ENCODE measurements at regions not wholly inside any gene's neighbourhood (a gene's known extent, or its start where the extent isn't known, plus 50 kb on each side); places are given as distances from the start of the nearest gene placed in this dataset.
A peak's percentile ranks its signal among the peaks of the same experiment; 100 is the strongest.
"Not testable (repeated sequence)": the region's sequence is repeated elsewhere in the genome, so short reads cannot be mapped to it uniquely, and the experiment has no call there.

- Histone ChIP-seq H3K27me3 (ENCODE audit: control insufficient read depth in 3 of 3, insufficient read depth in 3 of 3, low read length in 2 of 3) (no peaks in the 10 kb centered on the region), H3K36me3 (ENCODE audit: control insufficient read depth in 4 of 4, insufficient read depth in 4 of 4, low read length in 4 of 4) (no peaks in the 10 kb centered on the region), H3K27ac (ENCODE audit: low read depth in 1 of 2, low read length in 1 of 2) (peak overlapping the region in 1 of 2 donors; percentile 5), H3K4me3 (no peak overlapping the region), H3K4me1 (ENCODE audit: control insufficient read depth in 5 of 5, insufficient read depth in 5 of 5, low read length in 5 of 5) (peaks cover 0 to 26% (median 0%) of the 10 kb centered on the region in 5 donors), H3K9me3 (ENCODE audit: control insufficient read depth in 4 of 4, insufficient read depth in 3 of 4, low read length in 3 of 4) (no peaks in the 10 kb centered on the region), H3K9ac (ENCODE audit: insufficient read depth in 1 of 2, low read length in 2 of 2) (no peak overlapping the region)
- no peak for TF ChIP-seq CTCF (IDR thresholded peaks at IDR 0.05; ENCODE audit: control extremely low read depth, extremely low read depth)
- DNase-seq (no peak), ATAC-seq (ENCODE audit: insufficient read depth, low FRiP score) (no peak)
- 86 to 95% methylated on average over 3 of the region's 3 CpGs for WGBS, 2 donors
Observed at GRCh38 chr6:56832225-56832624, 122.7 kb upstream of the BEND6 start.

DNA sequence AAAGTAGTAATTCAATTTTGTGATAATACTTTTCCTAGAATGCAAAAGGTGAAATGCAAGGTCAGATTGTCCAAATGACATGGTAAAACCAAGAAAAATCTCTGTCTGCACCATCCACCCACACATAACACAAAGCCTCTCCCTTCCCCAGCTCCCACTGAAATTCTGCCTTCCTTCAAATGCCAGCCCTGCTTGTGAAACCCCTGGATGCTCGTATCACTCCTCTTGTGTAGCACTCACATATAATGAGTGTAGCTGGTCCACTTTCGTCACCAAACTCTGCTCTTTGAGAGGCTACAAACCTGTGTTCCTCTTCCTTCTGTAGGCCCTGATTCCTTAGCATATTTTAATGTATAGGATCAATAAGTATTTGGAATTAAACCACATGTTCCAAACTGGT lies 123.6 kb upstream of the BEND6 start:
- no peaks in the 10 kb centered on the region for H3K36me3 ChIP-seq (ENCODE audit: control insufficient read depth in 4 of 4, insufficient read depth in 4 of 4, low read length in 4 of 4)
- no peaks in the 10 kb centered on the region for H3K9me3 ChIP-seq (ENCODE audit: control insufficient read depth in 4 of 4, insufficient read depth in 3 of 4, low read length in 3 of 4)
- H3K27ac ChIP-seq (ENCODE audit: low read depth in 1 of 2, low read length in 1 of 2), result no peak overlapping the region
- no peak overlapping the region for H3K9ac ChIP-seq (ENCODE audit: insufficient read depth in 1 of 2, low read length in 2 of 2)
- no peak for DNase-seq
- TF ChIP-seq CTCF (IDR thresholded peaks at IDR 0.05; ENCODE audit: control extremely low read depth, extremely low read depth), result no peak
- no peaks in the 10 kb centered on the region for H3K27me3 ChIP-seq (ENCODE audit: control insufficient read depth in 3 of 3, insufficient read depth in 3 of 3, low read length in 2 of 3)
- no peak for ATAC-seq (ENCODE audit: insufficient read depth, low FRiP score)
- 77 to 82% methylated on average over 2 of the region's 2 CpGs for WGBS, 2 donors
- no peak overlapping the region for H3K4me3 ChIP-seq
- peaks cover 0 to 26% (median 0%) of the 10 kb centered on the region in 5 donors for H3K4me1 ChIP-seq (ENCODE audit: control insufficient read depth in 5 of 5, insufficient read depth in 5 of 5, low read length in 5 of 5)

DNA sequence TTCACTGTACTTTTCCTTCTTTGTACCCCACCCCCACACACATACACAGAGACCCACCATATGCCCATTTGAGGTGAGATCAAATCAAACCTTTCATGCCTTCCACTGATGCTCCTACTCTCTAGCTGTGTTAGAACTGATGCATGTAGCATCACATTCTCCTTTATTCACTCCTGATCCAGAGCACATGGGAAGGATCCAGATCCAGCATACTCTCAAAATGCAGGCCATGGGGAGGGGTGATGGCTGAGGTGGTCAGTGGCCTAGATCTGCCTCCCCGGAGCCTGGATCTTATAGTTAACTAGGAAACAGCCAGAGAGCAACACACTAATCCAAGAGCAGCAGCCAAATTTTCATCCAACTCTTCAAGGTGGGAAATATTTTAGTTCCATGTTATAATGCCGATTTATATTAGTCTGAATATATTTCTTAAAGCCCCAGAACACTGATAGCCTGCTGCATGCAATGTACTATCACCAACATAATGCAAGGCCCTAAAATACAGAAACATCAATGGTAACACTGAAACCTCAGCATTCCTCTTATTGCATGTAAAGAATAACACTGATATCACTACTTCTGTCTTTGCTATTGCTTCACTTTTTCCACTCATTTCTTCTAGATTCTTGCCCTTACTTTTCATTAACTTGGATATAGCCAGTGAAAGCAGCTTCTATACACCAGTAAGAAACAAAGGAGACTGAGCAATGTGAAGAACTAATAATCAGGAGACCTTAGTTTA lies 126.8 kb upstream of the BEND6 start:
- H3K27me3 ChIP-seq (ENCODE audit: control insufficient read depth in 3 of 3, insufficient read depth in 3 of 3, low read length in 2 of 3), result no peaks in the 10 kb centered on the region
- no peaks in the 10 kb centered on the region for H3K9me3 ChIP-seq (ENCODE audit: control insufficient read depth in 4 of 4, insufficient read depth in 3 of 4, low read length in 3 of 4)
- 85 to 95% methylated on average over 2 of the region's 2 CpGs for WGBS, 2 donors
- H3K27ac ChIP-seq (ENCODE audit: low read depth in 1 of 2, low read length in 1 of 2), result no peak overlapping the region
- DNase-seq (no peak), ATAC-seq (ENCODE audit: insufficient read depth, low FRiP score) (no peak)
- no peak overlapping the region for H3K9ac ChIP-seq (ENCODE audit: insufficient read depth in 1 of 2, low read length in 2 of 2)
- no peaks in the 10 kb centered on the region for H3K36me3 ChIP-seq (ENCODE audit: control insufficient read depth in 4 of 4, insufficient read depth in 4 of 4, low read length in 4 of 4)
- no peak for TF ChIP-seq CTCF (IDR thresholded peaks at IDR 0.05; ENCODE audit: control extremely low read depth, extremely low read depth)
- peaks cover 0 to 20% (median 0%) of the 10 kb centered on the region in 5 donors for H3K4me1 ChIP-seq (ENCODE audit: control insufficient read depth in 5 of 5, insufficient read depth in 5 of 5, low read length in 5 of 5)
- H3K4me3 ChIP-seq, result no peak overlapping the region

- H3K4me3 ChIP-seq; ATAC-seq (ENCODE audit: insufficient read depth, low FRiP score); DNase-seq; H3K9me3 ChIP-seq (ENCODE audit: control insufficient read depth in 4 of 4, insufficient read depth in 3 of 4, low read length in 3 of 4); H3K27ac ChIP-seq (ENCODE audit: low read depth in 1 of 2, low read length in 1 of 2); H3K9ac ChIP-seq (ENCODE audit: insufficient read depth in 1 of 2, low read length in 2 of 2); H3K27me3 ChIP-seq (ENCODE audit: control insufficient read depth in 3 of 3, insufficient read depth in 3 of 3, low read length in 2 of 3); H3K36me3 ChIP-seq (ENCODE audit: control insufficient read depth in 4 of 4, insufficient read depth in 4 of 4, low read length in 4 of 4): not testable (repeated sequence)
- WGBS, 2 donors, result 93 to 94% methylated on average over 23 to 26 of the region's 26 CpGs
- H3K4me1 ChIP-seq (ENCODE audit: control insufficient read depth in 5 of 5, insufficient read depth in 5 of 5, low read length in 5 of 5), result peaks cover 0 to 15% (median 0%) of the 10 kb centered on the region in 5 donors
Observed at GRCh38 chr6:56824431-56824830, 130.5 kb upstream of the BEND6 start.
